ENCODE measurements at regions not wholly inside any gene's neighbourhood (a gene's known extent, or its start where the extent isn't known, plus 50 kb on each side); places are given as distances from the start of the nearest gene placed in this dataset.

DNA sequence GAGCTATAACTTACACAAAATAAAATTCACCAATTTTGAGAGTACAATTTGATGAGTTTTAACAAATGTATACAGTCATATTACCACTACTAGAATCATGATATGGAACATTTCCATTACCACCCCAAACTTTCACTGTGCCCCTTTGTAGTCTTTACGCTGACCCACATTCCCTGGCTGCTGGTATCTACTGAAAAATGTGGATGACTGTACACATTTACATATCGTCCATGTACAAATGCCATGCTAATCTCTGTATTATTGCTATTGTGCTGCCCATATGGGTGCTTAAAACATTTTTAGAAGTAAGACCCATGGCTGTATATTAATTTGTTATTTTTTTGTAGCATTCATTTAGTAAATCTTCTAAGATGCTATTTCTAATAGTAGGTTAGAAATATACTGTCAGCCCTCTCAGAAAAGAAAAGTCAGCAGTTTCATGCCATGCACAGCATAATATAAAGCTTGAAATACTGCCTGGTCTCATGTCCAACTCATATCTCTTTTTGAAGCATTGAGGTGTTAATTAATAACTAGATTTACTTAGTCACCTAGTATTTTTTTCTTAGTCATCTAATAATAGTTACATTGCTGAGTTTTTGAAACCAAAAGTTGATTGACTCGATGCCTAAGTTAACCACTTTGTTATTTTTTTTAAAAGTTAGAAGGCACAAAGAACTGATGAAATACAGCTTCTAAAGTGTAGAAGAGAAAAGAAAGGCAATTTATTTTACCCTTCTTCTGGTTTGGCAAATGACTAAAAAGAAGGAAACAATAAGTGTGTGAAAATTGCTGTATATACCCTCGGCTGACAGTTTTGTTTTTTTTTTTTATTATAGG is 188.3 kb upstream of the MEF2C start:
- Histone ChIP-seq H3K4me3 (no peak overlapping the region), H3K4me1 (no peaks in the 10 kb centered on the region), H3K27ac (no peak overlapping the region), H3K36me3 (no peaks in the 10 kb centered on the region), H3K27me3 (no peaks in the 10 kb centered on the region), H3K9me3 (no peaks in the 10 kb centered on the region)
- DNase-seq (no peak), ATAC-seq (no peak)
- 68% methylated on average over 4 of the region's 4 CpGs for WGBS (ENCODE audit: insufficient coverage, low coverage, low lambda C conversion rate, missing lambda C conversion rate)
- no peak for TF ChIP-seq POLR2A (IDR thresholded peaks at IDR 0.05)
- TF ChIP-seq, protein P1, sequence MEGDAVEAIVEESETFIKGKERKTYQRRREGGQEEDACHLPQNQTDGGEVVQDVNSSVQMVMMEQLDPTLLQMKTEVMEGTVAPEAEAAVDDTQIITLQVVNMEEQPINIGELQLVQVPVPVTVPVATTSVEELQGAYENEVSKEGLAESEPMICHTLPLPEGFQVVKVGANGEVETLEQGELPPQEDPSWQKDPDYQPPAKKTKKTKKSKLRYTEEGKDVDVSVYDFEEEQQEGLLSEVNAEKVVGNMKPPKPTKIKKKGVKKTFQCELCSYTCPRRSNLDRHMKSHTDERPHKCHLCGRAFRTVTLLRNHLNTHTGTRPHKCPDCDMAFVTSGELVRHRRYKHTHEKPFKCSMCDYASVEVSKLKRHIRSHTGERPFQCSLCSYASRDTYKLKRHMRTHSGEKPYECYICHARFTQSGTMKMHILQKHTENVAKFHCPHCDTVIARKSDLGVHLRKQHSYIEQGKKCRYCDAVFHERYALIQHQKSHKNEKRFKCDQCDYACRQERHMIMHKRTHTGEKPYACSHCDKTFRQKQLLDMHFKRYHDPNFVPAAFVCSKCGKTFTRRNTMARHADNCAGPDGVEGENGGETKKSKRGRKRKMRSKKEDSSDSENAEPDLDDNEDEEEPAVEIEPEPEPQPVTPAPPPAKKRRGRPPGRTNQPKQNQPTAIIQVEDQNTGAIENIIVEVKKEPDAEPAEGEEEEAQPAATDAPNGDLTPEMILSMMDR (IDR thresholded peaks at IDR 0.05): no peak
- intact Hi-C loops (cut with DNase I): no loop called here

- WGBS (ENCODE audit: insufficient coverage, low coverage, low lambda C conversion rate, missing lambda C conversion rate): 47% methylated on average over 2 of the region's 2 CpGs
- Histone ChIP-seq H3K36me3 (no peaks in the 10 kb centered on the region), H3K27me3 (no peaks in the 10 kb centered on the region), H3K4me3 (no peak overlapping the region), H3K27ac (no peak overlapping the region), H3K4me1 (no peaks in the 10 kb centered on the region), H3K9me3 (no peaks in the 10 kb centered on the region)
- TF ChIP-seq POLR2A (IDR thresholded peaks at IDR 0.05): no peak
- TF ChIP-seq, protein P1 (IDR thresholded peaks at IDR 0.05): no peak
- ATAC-seq: no peak
- no peak for DNase-seq
- intact Hi-C loops (cut with DNase I): no loop called here
Measured at GRCh38 chr5:89069591-89069990, 186.6 kb upstream of the MEF2C start.

DNA sequence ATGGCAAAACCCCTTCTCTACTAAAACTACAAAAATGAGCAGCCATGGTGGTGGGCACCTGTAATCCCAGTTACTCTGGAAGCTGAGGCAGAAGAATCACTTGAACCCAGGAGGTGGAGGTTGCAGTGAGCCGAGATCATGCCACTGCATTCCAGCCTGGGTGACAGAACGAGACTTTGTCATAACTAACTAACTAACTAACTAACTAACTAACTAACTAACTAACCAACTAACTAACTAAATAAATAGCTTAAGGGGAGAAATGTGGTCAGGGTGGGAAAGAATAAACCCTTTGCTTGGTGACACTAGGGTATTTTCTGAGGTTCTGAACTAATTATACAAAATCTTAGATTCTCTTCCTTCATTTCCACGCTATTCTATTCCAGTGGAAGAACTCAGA is 184.4 kb upstream of the MEF2C start:
- TF ChIP-seq, protein P1 (IDR thresholded peaks at IDR 0.05): no peak
- no peak for TF ChIP-seq POLR2A (IDR thresholded peaks at IDR 0.05)
- Histone ChIP-seq H3K36me3 (no peaks in the 10 kb centered on the region), H3K4me1 (no peaks in the 10 kb centered on the region), H3K9me3 (no peaks in the 10 kb centered on the region), H3K27ac (no peak overlapping the region), H3K27me3 (no peaks in the 10 kb centered on the region), H3K4me3 (no peak overlapping the region)
- intact Hi-C loops (cut with DNase I): no loop called here
- DNase-seq (no peak), ATAC-seq (no peak)
- 71% methylated on average over 2 of the region's 3 CpGs for WGBS (ENCODE audit: insufficient coverage, low coverage, low lambda C conversion rate, missing lambda C conversion rate)

DNA sequence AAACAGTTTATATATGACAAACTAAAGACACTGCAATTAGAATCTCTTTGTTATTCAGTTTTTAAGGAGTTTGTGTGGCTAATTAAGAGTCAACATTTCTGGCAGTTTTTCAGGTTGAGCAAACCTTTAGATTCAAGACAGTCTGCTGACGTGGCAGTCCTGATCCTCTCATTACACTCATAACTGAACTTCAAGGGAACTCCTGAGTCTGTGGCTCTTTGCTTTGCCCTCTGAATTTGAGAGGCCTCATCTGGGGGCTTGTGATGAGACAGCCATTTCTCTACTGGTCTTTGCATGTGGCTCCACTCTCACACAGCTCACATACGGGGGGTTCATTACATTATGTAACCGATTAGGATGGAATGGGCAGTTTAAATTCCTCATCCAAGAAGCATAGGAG is 182.9 kb upstream of the MEF2C start:
- ATAC-seq (no peak), DNase-seq (no peak)
- Histone ChIP-seq H3K27ac (no peak overlapping the region), H3K36me3 (no peaks in the 10 kb centered on the region), H3K4me3 (no peak overlapping the region), H3K27me3 (no peaks in the 10 kb centered on the region), H3K9me3 (no peaks in the 10 kb centered on the region), H3K4me1 (no peaks in the 10 kb centered on the region)
- TF ChIP-seq, protein P1 (IDR thresholded peaks at IDR 0.05): no peak
- TF ChIP-seq POLR2A (IDR thresholded peaks at IDR 0.05): no peak
- 60% methylated on average over 3 of the region's 3 CpGs for WGBS (ENCODE audit: insufficient coverage, low coverage, low lambda C conversion rate, missing lambda C conversion rate)
- intact Hi-C loops (cut with DNase I): no loop called here
